ENCODE measurements at regions not wholly inside any gene's neighbourhood (a gene's known extent, or its start where the extent isn't known, plus 50 kb on each side); places are given as distances from the start of the nearest gene placed in this dataset.

DNA sequence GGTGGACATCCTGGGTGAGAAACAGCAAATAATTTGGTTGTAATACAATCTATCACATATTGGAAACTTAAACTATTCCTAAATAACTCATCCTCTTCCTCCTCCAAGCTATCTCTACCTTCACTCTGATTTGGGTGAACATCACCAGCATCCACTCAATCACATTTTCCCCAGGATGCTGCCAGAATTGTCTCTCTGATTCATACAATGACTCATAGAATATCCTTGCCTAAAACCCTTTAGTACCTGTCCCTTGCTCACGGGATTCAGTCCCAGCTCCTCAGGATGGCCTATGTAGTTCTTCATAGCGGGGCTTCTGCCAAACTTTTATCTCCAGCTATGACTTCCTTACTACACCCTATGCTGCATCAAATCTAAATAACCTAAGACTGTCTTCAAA, 146.8 kb downstream of the EMP1 start:
- TF ChIP-seq SUZ12 (IDR thresholded peaks at IDR 0.05) (no peak), NFRKB (IDR thresholded peaks at IDR 0.05) (no peak)

All from HEK293T (cell line).